Parathyroid adenoma (tissue), 2 donors: ENCODE measurements at regions not wholly inside any gene's neighbourhood (a gene's known extent, or its start where the extent isn't known, plus 50 kb on each side); places are given as distances from the start of the nearest gene placed in this dataset.

Experiments
- H2AFZ ChIP-seq: fragments of 300-600 bp; sonication (generic); one replicate; pipeline ENCODE4 v1.7.0; 2017; ENCODE audit warnings: antibody characterized with exemption, mild to moderate bottlenecking
- H3K27ac ChIP-seq: fragments of 300-600 bp; sonication (generic); one replicate; pipeline ENCODE4 v1.7.0; 2017
- H3K27me3 ChIP-seq: fragments of 300-600 bp; sonication (generic); one replicate; pipeline ENCODE4 v1.7.0; 2017; ENCODE audit warnings: low read length; ENCODE audit not compliant: control insufficient read depth, insufficient read depth
- H3K36me3 ChIP-seq: fragments of 300-600 bp; sonication (generic); one replicate; pipeline ENCODE4 v1.7.0; 2017; ENCODE audit warnings: low read length; ENCODE audit not compliant: control insufficient read depth, insufficient read depth
- H3K4me1 ChIP-seq: fragments of 300-600 bp; sonication (generic); one replicate; pipeline ENCODE4 v1.7.0; 2017; ENCODE audit warnings: control low read depth
- H3K4me2 ChIP-seq: fragments of 300-600 bp; sonication (generic); one replicate; pipeline ENCODE4 v1.7.0; 2017; ENCODE audit warnings: low read length
- H3K4me3 ChIP-seq: fragments of 300-600 bp; sonication (generic); one replicate; pipeline ENCODE4 v1.7.0; 2017; ENCODE audit warnings: low read depth, low read length
- H3K79me2 ChIP-seq: fragments of 300-600 bp; sonication (generic); one replicate; pipeline ENCODE4 v1.7.0; 2017; ENCODE audit warnings: control low read depth
- H3K9ac ChIP-seq: fragments of 300-600 bp; sonication (generic); one replicate; pipeline ENCODE4 v1.7.0; 2017; ENCODE audit warnings: mild to moderate bottlenecking
- H3K9me3 ChIP-seq: fragments of 300-600 bp; sonication (generic); one replicate; pipeline ENCODE4 v1.7.0; 2017; ENCODE audit warnings: low read length; ENCODE audit not compliant: control insufficient read depth
- TF ChIP-seq, protein P1 (sequence below): fragments of 300-600 bp; sonication (generic); IDR thresholded peaks from one replicate; pipeline ENCODE4 v1.7.0; 2017; ENCODE audit warnings: antibody characterized with exemption, mild to moderate bottlenecking
- donor health status: primary hyperparathyroidism.

DNA sequence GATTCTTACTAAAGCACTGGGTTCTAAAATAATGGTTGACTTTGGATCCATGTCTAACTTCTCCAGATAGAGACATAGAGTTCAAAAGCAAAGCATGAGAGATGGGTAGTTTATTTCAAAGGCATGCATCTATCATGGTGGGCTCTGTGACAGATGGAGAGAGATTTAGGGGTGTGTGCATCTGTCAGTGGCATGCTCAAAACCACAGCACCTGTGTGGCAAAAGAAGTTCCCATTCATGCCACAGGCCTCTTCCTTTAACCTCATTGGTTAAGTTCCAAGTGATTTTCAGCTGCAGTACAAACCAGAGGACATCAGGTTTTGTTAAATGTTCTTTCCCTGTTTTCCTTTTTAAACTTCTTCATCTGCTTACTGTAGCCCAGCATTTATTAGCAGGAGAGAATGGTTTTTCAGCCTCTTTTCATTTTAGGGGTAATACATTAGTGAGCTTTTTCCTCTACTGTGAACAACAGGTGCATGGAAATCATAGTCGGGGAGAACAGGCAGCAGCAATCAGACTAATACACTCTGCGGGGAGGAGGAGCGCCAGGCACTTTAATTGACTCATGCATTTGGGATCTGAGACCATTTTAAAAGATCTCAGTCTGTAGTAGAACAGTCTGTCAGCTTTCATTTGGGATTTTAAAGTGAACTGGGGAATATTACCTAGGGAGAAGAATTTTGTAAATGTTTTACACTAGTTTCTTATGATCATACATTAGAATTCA lies 52.4 kb upstream of the UPP2 start:
- H3K79me2 ChIP-seq: no peaks in the 10 kb centered on the region
- TF ChIP-seq, protein P1, sequence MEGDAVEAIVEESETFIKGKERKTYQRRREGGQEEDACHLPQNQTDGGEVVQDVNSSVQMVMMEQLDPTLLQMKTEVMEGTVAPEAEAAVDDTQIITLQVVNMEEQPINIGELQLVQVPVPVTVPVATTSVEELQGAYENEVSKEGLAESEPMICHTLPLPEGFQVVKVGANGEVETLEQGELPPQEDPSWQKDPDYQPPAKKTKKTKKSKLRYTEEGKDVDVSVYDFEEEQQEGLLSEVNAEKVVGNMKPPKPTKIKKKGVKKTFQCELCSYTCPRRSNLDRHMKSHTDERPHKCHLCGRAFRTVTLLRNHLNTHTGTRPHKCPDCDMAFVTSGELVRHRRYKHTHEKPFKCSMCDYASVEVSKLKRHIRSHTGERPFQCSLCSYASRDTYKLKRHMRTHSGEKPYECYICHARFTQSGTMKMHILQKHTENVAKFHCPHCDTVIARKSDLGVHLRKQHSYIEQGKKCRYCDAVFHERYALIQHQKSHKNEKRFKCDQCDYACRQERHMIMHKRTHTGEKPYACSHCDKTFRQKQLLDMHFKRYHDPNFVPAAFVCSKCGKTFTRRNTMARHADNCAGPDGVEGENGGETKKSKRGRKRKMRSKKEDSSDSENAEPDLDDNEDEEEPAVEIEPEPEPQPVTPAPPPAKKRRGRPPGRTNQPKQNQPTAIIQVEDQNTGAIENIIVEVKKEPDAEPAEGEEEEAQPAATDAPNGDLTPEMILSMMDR: no peak
- no peak overlapping the region for H2AFZ ChIP-seq
- H3K27ac ChIP-seq: no peak overlapping the region
- no peak overlapping the region for H3K4me2 ChIP-seq
- H3K9me3 ChIP-seq: no peaks in the 10 kb centered on the region
- H3K36me3 ChIP-seq: no peaks in the 10 kb centered on the region
- H3K9ac ChIP-seq: no peak overlapping the region
- H3K4me3 ChIP-seq: no peak overlapping the region
- H3K4me1 ChIP-seq: no peaks in the 10 kb centered on the region
- H3K27me3 ChIP-seq: no peaks in the 10 kb centered on the region

- no peak overlapping the region for H2AFZ ChIP-seq
- no peaks in the 10 kb centered on the region for H3K79me2 ChIP-seq
- H3K4me2 ChIP-seq: no peak overlapping the region
These were observed 53.3 kb upstream of the UPP2 start for GRCh38 chr2:158048327-158048726.

GRCh38 chr2:158047156-158047611 lies 54.5 kb upstream of the UPP2 start:
- Histone ChIP-seq H3K4me1 (no peaks in the 10 kb centered on the region), H3K27me3 (no peaks in the 10 kb centered on the region), H3K9me3 (no peaks in the 10 kb centered on the region), H2AFZ (no peak overlapping the region), H3K27ac (no peak overlapping the region), H3K4me2 (no peak overlapping the region), H3K9ac (no peak overlapping the region), H3K4me3 (no peak overlapping the region), H3K79me2 (no peaks in the 10 kb centered on the region), H3K36me3 (no peaks in the 10 kb centered on the region)
- TF ChIP-seq, protein P1: no peak

More at GRCh38 chr2:158048327-158048726, 53.3 kb upstream of the UPP2 start:
- Histone ChIP-seq H3K9ac (no peak overlapping the region), H3K27ac (no peak overlapping the region), H3K4me1 (no peaks in the 10 kb centered on the region), H3K27me3 (no peaks in the 10 kb centered on the region), H3K9me3 (no peaks in the 10 kb centered on the region), H3K4me3 (no peak overlapping the region), H3K36me3 (no peaks in the 10 kb centered on the region)
- TF ChIP-seq, protein P1: no peak

DNA sequence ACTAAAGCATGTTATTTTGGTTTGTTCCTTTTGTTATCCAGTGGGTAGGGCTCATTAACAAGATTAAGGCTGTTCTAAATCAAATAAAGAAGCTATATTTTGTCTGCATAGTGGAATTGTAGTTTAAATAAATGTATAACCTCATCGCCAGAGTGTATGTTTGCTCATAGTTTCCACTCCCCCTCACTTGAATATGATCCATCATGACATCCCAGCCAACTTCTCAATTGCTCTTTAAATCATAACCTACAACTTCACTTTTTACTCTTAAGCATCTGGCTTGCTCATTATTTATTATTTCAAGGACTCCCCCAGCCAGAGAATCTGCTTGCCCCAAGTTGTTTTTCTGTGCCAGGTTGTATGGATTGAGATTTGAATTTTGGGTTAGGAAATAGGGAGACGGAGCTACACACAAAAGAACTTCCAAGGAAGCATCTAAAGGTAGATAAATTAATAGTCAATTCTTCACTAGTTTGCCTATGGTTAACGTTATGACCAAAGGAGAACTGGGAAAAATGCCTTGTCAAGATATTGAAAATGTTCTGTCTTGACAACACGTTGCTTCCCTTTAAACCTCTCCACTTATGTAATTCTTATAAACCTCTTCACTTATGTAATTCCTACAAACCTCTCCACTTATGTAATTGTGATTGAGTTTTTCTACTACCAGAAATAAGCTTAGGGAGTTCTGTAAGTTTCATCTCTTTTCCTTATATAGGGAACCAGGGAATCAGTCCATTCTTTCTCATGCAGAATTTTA lies 55.4 kb upstream of the UPP2 start:
- H3K4me3 ChIP-seq: no peak overlapping the region
- H3K4me1 ChIP-seq: no peaks in the 10 kb centered on the region
- H3K27me3 ChIP-seq: no peaks in the 10 kb centered on the region
- H3K36me3 ChIP-seq: no peaks in the 10 kb centered on the region
- no peaks in the 10 kb centered on the region for H3K79me2 ChIP-seq
- no peak overlapping the region for H3K27ac ChIP-seq
- no peak overlapping the region for H3K4me2 ChIP-seq
- TF ChIP-seq, protein P1: no peak
- H3K9me3 ChIP-seq: no peaks in the 10 kb centered on the region
- H2AFZ ChIP-seq: no peak overlapping the region
- no peak overlapping the region for H3K9ac ChIP-seq
